K562 (cell line): ENCODE measurements at regions not wholly inside any gene's neighbourhood (a gene's known extent, or its start where the extent isn't known, plus 50 kb on each side); places are given as distances from the start of the nearest gene placed in this dataset.

Experiments
- ATAC-seq: fragments of 200-7000 bp; cut with Tn5 transposase; 3 replicates; pipeline ENCODE4 v1.9.1; 2020; ENCODE audit warnings: moderate library complexity
- BruUV-seq: library from RNA; stranded (reverse); fragments of 400-500 nt; replicated peaks from 2 replicates; lab custom pipeline; 2021; lab: Mats Ljungman, UMichigan
- CTCF ChIA-PET: fragments of 300-600 bp; formaldehyde crosslinking; extraction: SDS; loops from one replicate; lab custom pipeline; 2021; ENCODE audit warnings: low intra/inter-chr PET ratio; lab: Yijun Ruan, JAX
- POLR2A ChIA-PET: fragments of 300-600, 350-650 bp; sonication (Branson Sonifier 250); formaldehyde crosslinking; extraction: SDS; loops from one replicate; lab custom pipeline; 2021; ENCODE audit warnings: antibody characterized with exemption, inconsistent platforms; lab: Yijun Ruan, JAX
- DNase-seq, 4 experiments: peaks; one replicate each; pipeline versions ENCODE4 v3.0.0 to v3.0.0-alpha.2; 2011 to 2018; ENCODE audit warnings: low spot score in 3 of 4, mixed read lengths in 3 of 4; ENCODE audit errors: extremely low read depth in 1 of 4
- FAIRE-seq: peaks from 2 replicates; lab custom pipeline; 2011; peaks lifted over from hg19 to GRCh38; lab: Jason Lieb, UNC
- H2AFZ ChIP-seq: 2 replicates; pipeline ENCODE4 v1.6.0; 2011; ENCODE audit warnings: low read depth, low read length, control low read depth, inconsistent platforms
- H3K27ac ChIP-seq: fragments of 200-600 bp; 3 replicates; pipeline ENCODE4 v1.8.0; 2011; ENCODE audit warnings: low read depth, mild to moderate bottlenecking, control low read depth, inconsistent platforms, low read length, moderate library complexity, mixed read lengths; ENCODE audit errors: extremely low read depth
- H3K27me3 ChIP-seq, 2 experiments: fragments of 300-600 bp in 1 of 2; 2 replicates in 1 of 2; 3 replicates in 1 of 2; pipeline versions ENCODE4 v1.6.0 to v1.8.0; 2011; ENCODE audit warnings: inconsistent platforms in 2 of 2, low read length in 2 of 2, mild to moderate bottlenecking in 1 of 2, mixed read lengths in 1 of 2, moderate library complexity in 1 of 2; ENCODE audit not compliant: control insufficient read depth in 2 of 2, insufficient read depth in 2 of 2
- H3K36me3 ChIP-seq: fragments of 300-600 bp; 3 replicates; pipeline ENCODE4 v1.8.0; 2011; ENCODE audit warnings: mild to moderate bottlenecking, low read length, inconsistent platforms; ENCODE audit not compliant: control insufficient read depth, insufficient read depth
- H3K4me1 ChIP-seq, 2 experiments: fragments of 200-600 bp in 1 of 2; replicated peaks in 1 of 2; 2 replicates in 1 of 2; 3 replicates in 1 of 2; pipeline versions ENCODE4 v1.5.1 to v1.8.0; 2011; ENCODE audit warnings: inconsistent platforms in 2 of 2, low read length in 2 of 2, mild to moderate bottlenecking in 1 of 2, mixed read lengths in 1 of 2, moderate library complexity in 1 of 2; ENCODE audit not compliant: control insufficient read depth in 2 of 2, insufficient read depth in 2 of 2
- H3K4me2 ChIP-seq: 2 replicates; pipeline ENCODE4 v1.6.1; 2011; ENCODE audit warnings: low read length, control low read depth, inconsistent platforms, mixed read lengths; ENCODE audit not compliant: insufficient read depth
- H3K4me3 ChIP-seq: fragments of 200-600 bp; sonication (generic), shearing (Covaris generic); 2 replicates; pipeline ENCODE4 v1.5.1; 2016; ENCODE audit warnings: control low read depth, inconsistent platforms
- H3K79me2 ChIP-seq: fragments of 200-600 bp; 3 replicates; pipeline ENCODE4 v1.8.0; 2011; ENCODE audit warnings: low read length, inconsistent platforms; ENCODE audit not compliant: control insufficient read depth, insufficient read depth
- H3K9ac ChIP-seq, 2 experiments: 2 replicates each; pipeline versions ENCODE4 v1.6.0 to v1.6.1; 2011; ENCODE audit warnings: low read depth in 2 of 2, low read length in 2 of 2, control low read depth in 1 of 2, inconsistent platforms in 1 of 2, mild to moderate bottlenecking in 1 of 2, mixed read lengths in 1 of 2; ENCODE audit not compliant: insufficient read depth in 1 of 2
- H3K9me1 ChIP-seq: one replicate; pipeline ENCODE4 v1.6.0; 2011; ENCODE audit warnings: inconsistent platforms, mild to moderate bottlenecking, low read length, moderate library complexity; ENCODE audit not compliant: control insufficient read depth, insufficient read depth
- H3K9me3 ChIP-seq: replicated peaks from 2 replicates; pipeline ENCODE4 v1.5.1; 2011; ENCODE audit warnings: low read depth, low read length, inconsistent platforms; ENCODE audit not compliant: control insufficient read depth, insufficient read depth
- H4K20me1 ChIP-seq: replicated peaks from 2 replicates; pipeline ENCODE4 v1.6.1; 2011; ENCODE audit warnings: low read length, inconsistent platforms, mixed read lengths; ENCODE audit not compliant: control insufficient read depth, insufficient read depth
- ARID1B ChIP-seq: fragments of 450-650 bp; IDR thresholded peaks from 2 replicates; pipeline ENCODE4 v1.6.1; 2016; ENCODE audit warnings: antibody characterized with exemption, mild to moderate bottlenecking, inconsistent platforms
- CREB3 ChIP-seq: fragments of 450-650 bp; conservative IDR thresholded peaks from 2 replicates; pipeline ENCODE4 v1.6.1; 2016; ENCODE audit warnings: missing genetic modification characterization, low read depth, mild to moderate bottlenecking, missing compliant biosample characterization, moderate library complexity
- HNRNPL ChIP-seq: fragments of 200-400 bp; formaldehyde crosslinking; IDR thresholded peaks from 2 replicates; pipeline ENCODE4 v1.6.1; 2017; ENCODE audit warnings: low read depth, mild to moderate bottlenecking, low read length
- KDM5B ChIP-seq: fragments of 200-600 bp; sonication (generic); IDR thresholded peaks from 2 replicates; pipeline ENCODE4 v1.6.1; 2012; ENCODE audit warnings: low read depth, mild to moderate bottlenecking, moderate library complexity, low read length, control low read depth, inconsistent platforms; ENCODE audit not compliant: insufficient replicate concordance
- PHF21A ChIP-seq: fragments of 450-650 bp; IDR thresholded peaks from 2 replicates; pipeline ENCODE4 v1.6.1; 2017; ENCODE audit warnings: low read depth, borderline replicate concordance
- RNF2 ChIP-seq: sonication (generic); IDR thresholded peaks from 2 replicates; pipeline ENCODE4 v1.6.1; 2016
- SIN3B ChIP-seq: fragments of 450-650 bp; IDR thresholded peaks from 2 replicates; pipeline ENCODE4 v1.6.1; 2017; ENCODE audit warnings: low read depth, mild to moderate bottlenecking, moderate library complexity
- SMARCA5 ChIP-seq: fragments of 450-650 bp; IDR thresholded peaks from 2 replicates; pipeline ENCODE4 v1.6.1; 2016
- TBP ChIP-seq: optimal IDR thresholded peaks from 2 replicates; pipeline ENCODE3; 2011; ENCODE audit warnings: low read depth, low read length, improper control_type of control experiment
- ZBTB1 ChIP-seq: sonication (generic); formaldehyde crosslinking; IDR thresholded peaks from 2 replicates; pipeline ENCODE4 v1.8.1; 2023; ENCODE audit warnings: missing genetic modification reagents, low read depth, mild to moderate bottlenecking, borderline replicate concordance
- ZBTB5 ChIP-seq: fragments of 450-650 bp; IDR thresholded peaks from 2 replicates; pipeline ENCODE4 v1.6.1; 2017; ENCODE audit warnings: antibody characterized with exemption
- ZNF347 ChIP-seq: fragments of 450-650 bp; formaldehyde crosslinking; IDR thresholded peaks from 2 replicates; pipeline ENCODE4 v1.4.0; 2020; ENCODE audit warnings: low read depth, mild to moderate bottlenecking, moderate library complexity
- ZNF586 ChIP-seq: fragments of 450-650 bp; formaldehyde crosslinking; conservative IDR thresholded peaks from 2 replicates; pipeline ENCODE4 v1.4.0; 2020; ENCODE audit warnings: mild to moderate bottlenecking, moderate library complexity
- WGBS: fragments of 100-300 bp; shearing (Covaris generic); methylation state at CpG from one replicate; pipeline ENCODE4 v1.1.6; 2016; ENCODE audit warnings: low coverage, mixed read lengths; ENCODE audit not compliant: insufficient coverage; ENCODE audit errors: missing lambda C conversion rate; 5-methylcytosine and 5-hydroxymethylcytosine counted together
- in situ Hi-C: fragments of 300-500 bp; cut with MboI; formaldehyde crosslinking; loops from 4 replicates; pipeline ENCODE4 v1.15.0; 2018; ENCODE audit warnings: inconsistent platforms, mixed read lengths
- intact Hi-C: fragments of 100-400 bp; cut with micrococcal nuclease; formaldehyde crosslinking; loops from 2 replicates; pipeline ENCODE4 v1.14.2; 2022

GRCh38 chr14:73800970-73801515, 50.6 kb upstream of the PTGR2 start:
- no peak for ATAC-seq
- DNase-seq, result no peak
- no peaks in the 10 kb centered on the region for H4K20me1 ChIP-seq
- CTCF ChIA-PET, result no interaction called here
- no peaks in the 10 kb centered on the region for H3K79me2 ChIP-seq
- H3K27ac ChIP-seq, result no peak overlapping the region
- POLR2A ChIA-PET, result no interaction called here
- no peaks in the 10 kb centered on the region for H3K9me3 ChIP-seq
- no peaks in the 10 kb centered on the region for H3K9me1 ChIP-seq
- in situ Hi-C loops (no loop called here), intact Hi-C loops (no loop called here)
- no peak for FAIRE-seq
- no peaks in the 10 kb centered on the region for H3K36me3 ChIP-seq
- H2AFZ ChIP-seq, result no peak overlapping the region
- TF ChIP-seq SMARCA5, result no peak
- TF ChIP-seq ZNF347 (CRISPR knock-in tag), result no peak
- TF ChIP-seq ARID1B, result no peak
- TF ChIP-seq KDM5B, result no peak
- TF ChIP-seq RNF2, result no peak
- no peak for TF ChIP-seq SIN3B
- no peak for TF ChIP-seq ZNF586 (CRISPR knock-in tag)
- TF ChIP-seq TBP, result no peak
- no peak for TF ChIP-seq CREB3 (tag)
- TF ChIP-seq PHF21A, result no peak
- no peak for TF ChIP-seq ZBTB1 (CRISPR knock-in tag)
- TF ChIP-seq HNRNPL, result no peak
- no peak for TF ChIP-seq ZBTB5
- WGBS, result 87% methylated on average over 5 of the region's 7 CpGs
- no TSS peak for BruUV-seq
- H3K27me3 ChIP-seq, result no peaks in the 10 kb centered on the region
- no peak overlapping the region for H3K9ac ChIP-seq
- H3K4me1 ChIP-seq, result peaks cover 0 to 2% of the 10 kb centered on the region in 2 experiments; a peak in 3 of 5 replicates
- no peak overlapping the region for H3K4me2 ChIP-seq
- no peak overlapping the region for H3K4me3 ChIP-seq
